Mucosa of stomach (tissue), 1 donor: ENCODE measurements at regions not wholly inside any gene's neighbourhood (a gene's known extent, or its start where the extent isn't known, plus 50 kb on each side); places are given as distances from the start of the nearest gene placed in this dataset.

Experiments
- H3K27me3 ChIP-seq: one replicate; pipeline ENCODE4 v1.7.0; 2013; ENCODE audit warnings: mild to moderate bottlenecking, low read length; ENCODE audit not compliant: control insufficient read depth, insufficient read depth
- H3K36me3 ChIP-seq: one replicate; pipeline ENCODE4 v1.7.0; 2013; ENCODE audit warnings: low read length; ENCODE audit not compliant: control insufficient read depth, insufficient read depth
- H3K4me1 ChIP-seq: one replicate; pipeline ENCODE4 v1.7.0; 2013; ENCODE audit warnings: mild to moderate bottlenecking, low read length; ENCODE audit not compliant: control insufficient read depth, insufficient read depth
- H3K4me3 ChIP-seq: one replicate; pipeline ENCODE4 v1.7.0; 2013; ENCODE audit warnings: low read length
- H3K9ac ChIP-seq: one replicate; pipeline ENCODE4 v1.7.0; 2013; ENCODE audit warnings: mild to moderate bottlenecking, low read length, moderate library complexity
- H3K9me3 ChIP-seq: one replicate; pipeline ENCODE4 v1.7.0; 2013; ENCODE audit warnings: mild to moderate bottlenecking, low read length, moderate library complexity; ENCODE audit not compliant: control insufficient read depth
- donor health status: Pancreatic carcinoma.

DNA sequence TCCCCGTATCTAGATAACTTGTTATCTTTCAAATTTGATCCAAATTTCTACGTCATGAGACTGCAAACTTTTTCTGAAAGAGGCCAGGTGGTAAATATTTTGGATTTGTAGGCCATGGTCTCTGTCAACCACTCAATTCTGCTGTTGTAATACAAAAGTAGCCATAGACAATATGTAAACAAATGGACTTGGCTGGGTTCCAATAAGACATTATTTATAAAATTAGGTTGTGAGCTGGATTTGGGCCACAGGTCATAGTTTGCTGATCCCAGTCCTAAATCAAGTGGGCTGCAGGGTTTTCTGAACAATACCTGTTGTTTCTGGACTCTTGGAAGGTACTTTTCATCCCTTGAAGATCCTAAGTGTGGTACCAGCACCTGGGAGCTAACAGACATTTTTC lies 1178.0 kb downstream of the SORCS1 start:
- no peaks in the 10 kb centered on the region for H3K27me3 ChIP-seq
- no peaks in the 10 kb centered on the region for H3K4me1 ChIP-seq
- H3K9ac ChIP-seq = no peak overlapping the region
- no peaks in the 10 kb centered on the region for H3K9me3 ChIP-seq
- H3K4me3 ChIP-seq = no peak overlapping the region
- no peaks in the 10 kb centered on the region for H3K36me3 ChIP-seq

DNA sequence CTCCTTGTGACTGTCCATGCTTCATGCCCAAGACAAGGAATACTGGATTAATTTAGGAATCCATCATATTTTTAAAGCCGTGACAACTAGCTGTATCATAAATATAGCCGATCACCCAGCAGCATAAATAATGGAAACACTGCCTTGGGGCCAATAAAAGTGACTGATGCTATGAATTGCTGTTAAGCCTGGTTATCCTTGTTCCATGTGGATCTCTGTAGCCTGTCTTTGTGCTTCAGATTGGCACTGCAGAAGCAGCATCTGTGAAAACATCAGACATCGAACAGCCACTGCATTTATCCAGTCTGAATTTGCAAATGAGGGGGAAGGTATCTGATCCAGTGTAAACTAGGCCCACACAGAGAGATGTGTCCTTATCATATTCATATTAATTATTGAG lies 1181.8 kb downstream of the SORCS1 start:
- no peak overlapping the region for H3K9ac ChIP-seq
- H3K27me3 ChIP-seq = no peaks in the 10 kb centered on the region
- no peaks in the 10 kb centered on the region for H3K4me1 ChIP-seq
- H3K4me3 ChIP-seq = no peak overlapping the region
- H3K36me3 ChIP-seq = no peaks in the 10 kb centered on the region
- H3K9me3 ChIP-seq = no peaks in the 10 kb centered on the region

DNA sequence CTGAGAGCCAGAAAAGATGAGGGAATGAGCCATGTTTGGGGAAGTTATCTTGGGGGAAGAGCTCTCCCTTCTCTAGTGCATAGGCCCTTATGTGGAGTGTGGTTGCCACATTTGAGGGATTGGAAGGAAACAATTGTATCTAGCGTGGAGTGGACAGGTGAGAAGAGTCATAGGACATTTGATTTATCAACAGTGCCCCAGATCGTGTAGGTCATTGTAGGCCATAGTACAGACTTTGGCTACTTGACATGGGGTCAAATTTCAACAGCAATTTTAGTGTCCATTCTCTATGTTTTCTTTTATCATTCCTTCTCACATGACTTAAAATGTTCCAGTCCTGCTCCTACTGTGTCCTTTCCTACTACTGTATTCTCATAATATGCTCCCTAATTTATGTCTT lies 1182.8 kb downstream of the SORCS1 start:
- Histone ChIP-seq H3K4me3 (no peak overlapping the region), H3K9me3 (no peaks in the 10 kb centered on the region), H3K9ac (no peak overlapping the region)

DNA sequence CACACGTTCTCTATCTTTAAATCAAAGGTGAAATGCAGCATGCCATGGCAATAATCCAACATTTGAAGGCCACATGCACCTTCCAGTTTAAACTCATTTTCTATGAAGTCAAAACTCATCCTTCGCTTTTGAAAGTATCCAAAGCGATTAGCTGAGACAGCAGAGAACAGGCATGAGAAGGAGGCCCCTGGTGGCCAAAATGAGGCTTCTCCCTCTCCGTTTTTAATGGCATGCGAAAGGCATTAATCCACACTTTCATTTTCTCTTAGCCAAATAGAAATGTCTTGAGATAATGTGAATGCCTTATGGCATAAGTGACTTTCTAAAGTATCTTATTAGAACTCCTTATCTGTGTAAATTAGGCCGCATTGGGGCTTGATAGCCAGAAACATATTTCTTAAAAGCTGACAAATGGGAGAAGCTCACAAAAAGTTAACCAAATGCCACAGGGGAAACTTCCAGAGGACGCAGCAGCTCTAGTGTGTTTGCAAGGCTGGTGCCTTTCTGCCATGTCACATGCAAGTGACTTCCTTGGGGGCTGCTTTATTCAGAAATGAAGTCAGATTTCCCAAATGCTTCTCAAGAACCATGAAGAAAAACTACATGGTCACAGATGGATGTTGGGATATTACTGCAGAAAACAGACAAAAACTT lies 1189.6 kb downstream of the SORCS1 start:
- Histone ChIP-seq H3K9me3 (no peaks in the 10 kb centered on the region), H3K9ac (no peak overlapping the region), H3K27me3 (no peaks in the 10 kb centered on the region), H3K4me1 (no peaks in the 10 kb centered on the region), H3K36me3 (no peaks in the 10 kb centered on the region), H3K4me3 (no peak overlapping the region)

More for the DNA sequence above, 1182.8 kb downstream of the SORCS1 start:
- Histone ChIP-seq H3K27me3 (no peaks in the 10 kb centered on the region), H3K36me3 (no peaks in the 10 kb centered on the region), H3K4me1 (no peaks in the 10 kb centered on the region)

DNA sequence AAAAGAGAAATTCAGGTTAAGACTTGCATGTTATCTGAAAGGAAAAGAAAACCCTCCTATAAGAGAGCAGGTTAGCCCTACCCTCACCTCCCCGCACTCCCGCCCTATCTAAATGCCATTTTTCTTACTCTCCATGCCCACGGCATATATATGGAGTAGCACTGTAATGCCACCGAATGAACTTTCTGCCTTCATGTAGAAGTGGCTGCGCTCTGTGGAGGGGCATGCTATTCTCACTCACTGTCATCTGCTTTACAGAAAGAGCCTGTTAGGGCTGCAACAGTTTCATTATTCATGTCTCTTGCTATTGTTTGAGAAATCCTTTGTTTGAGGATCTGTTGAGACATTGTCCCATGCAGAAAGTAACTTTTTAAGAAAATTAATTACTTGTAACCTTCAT lies 1190.6 kb downstream of the SORCS1 start:
- no peaks in the 10 kb centered on the region for H3K36me3 ChIP-seq

DNA sequence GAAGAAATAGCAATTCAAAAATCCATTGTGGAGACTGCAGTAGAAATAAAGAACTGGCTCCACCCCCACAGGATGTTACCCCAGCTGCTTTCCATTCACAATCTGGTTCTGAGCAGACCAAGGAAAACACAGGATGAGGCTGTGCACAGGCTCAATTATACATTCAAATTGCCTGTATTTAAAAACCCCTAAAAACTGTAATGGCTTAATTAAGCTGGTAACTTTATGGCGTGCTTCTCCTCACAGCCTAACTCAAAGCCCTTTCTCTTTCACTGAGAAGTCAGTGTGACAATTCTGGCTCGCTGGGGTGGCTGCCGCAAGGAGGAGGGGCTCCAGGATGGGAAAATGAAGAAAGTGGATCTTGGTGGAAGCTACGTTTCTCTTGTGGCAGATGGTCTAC lies 1191.1 kb downstream of the SORCS1 start:
- no peak overlapping the region for H3K4me3 ChIP-seq
- no peaks in the 10 kb centered on the region for H3K4me1 ChIP-seq
- H3K9me3 ChIP-seq = no peaks in the 10 kb centered on the region
- H3K27me3 ChIP-seq = no peaks in the 10 kb centered on the region
- H3K9ac ChIP-seq = no peak overlapping the region
- H3K36me3 ChIP-seq = no peaks in the 10 kb centered on the region

More for the DNA sequence above, 1190.6 kb downstream of the SORCS1 start:
- Histone ChIP-seq H3K4me1 (no peaks in the 10 kb centered on the region), H3K27me3 (no peaks in the 10 kb centered on the region), H3K9ac (no peak overlapping the region), H3K4me3 (no peak overlapping the region), H3K9me3 (no peaks in the 10 kb centered on the region)

DNA sequence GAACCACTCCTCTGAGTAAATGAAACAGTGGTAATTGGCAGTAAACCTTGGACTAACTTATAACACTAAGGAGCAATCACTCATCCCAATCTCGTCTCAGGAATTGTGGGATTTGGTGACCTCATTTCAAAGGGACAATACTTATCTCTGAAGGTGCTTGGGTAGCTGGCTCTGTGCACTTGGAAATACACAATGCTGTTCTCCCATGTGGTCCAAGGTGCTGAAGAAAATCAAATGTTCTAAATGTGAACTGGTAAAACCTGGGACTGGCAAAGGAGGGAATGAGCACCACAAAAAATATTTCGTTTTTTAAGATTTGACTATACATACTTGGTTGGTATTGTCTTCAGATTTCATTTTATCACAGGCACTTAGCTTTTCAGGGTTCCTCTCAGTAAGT lies 1193.0 kb downstream of the SORCS1 start:
- no peaks in the 10 kb centered on the region for H3K36me3 ChIP-seq
- no peak overlapping the region for H3K9ac ChIP-seq
- H3K4me1 ChIP-seq = no peaks in the 10 kb centered on the region
- no peaks in the 10 kb centered on the region for H3K27me3 ChIP-seq
- H3K9me3 ChIP-seq = no peaks in the 10 kb centered on the region
- H3K4me3 ChIP-seq = no peak overlapping the region

DNA sequence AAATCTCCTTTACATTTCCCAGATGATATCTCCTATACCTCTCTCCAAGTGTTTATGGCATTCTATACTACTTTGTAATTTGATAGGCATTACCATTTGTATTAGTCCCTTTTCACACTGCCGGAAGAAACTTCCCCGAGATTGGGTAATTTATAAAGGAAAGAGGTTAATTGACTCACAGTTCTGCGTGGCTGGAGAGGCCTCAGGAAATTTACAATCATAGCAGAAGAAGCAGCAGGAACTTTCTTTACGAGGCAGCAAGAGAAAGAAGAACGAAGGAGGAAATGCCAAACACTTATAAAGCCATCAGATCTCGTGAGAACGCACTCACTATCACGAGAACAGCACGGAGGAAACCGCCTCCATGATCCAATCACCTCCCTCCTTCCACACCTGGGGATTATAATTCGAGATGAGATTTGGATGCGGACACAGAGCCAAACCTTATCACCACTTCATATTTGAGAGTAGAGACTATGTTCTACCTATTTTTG lies 1194.6 kb downstream of the SORCS1 start:
- Histone ChIP-seq H3K36me3 (no peaks in the 10 kb centered on the region), H3K4me1 (no peaks in the 10 kb centered on the region), H3K27me3 (no peaks in the 10 kb centered on the region), H3K4me3 (no peak overlapping the region), H3K9ac (no peak overlapping the region), H3K9me3 (no peaks in the 10 kb centered on the region)

DNA sequence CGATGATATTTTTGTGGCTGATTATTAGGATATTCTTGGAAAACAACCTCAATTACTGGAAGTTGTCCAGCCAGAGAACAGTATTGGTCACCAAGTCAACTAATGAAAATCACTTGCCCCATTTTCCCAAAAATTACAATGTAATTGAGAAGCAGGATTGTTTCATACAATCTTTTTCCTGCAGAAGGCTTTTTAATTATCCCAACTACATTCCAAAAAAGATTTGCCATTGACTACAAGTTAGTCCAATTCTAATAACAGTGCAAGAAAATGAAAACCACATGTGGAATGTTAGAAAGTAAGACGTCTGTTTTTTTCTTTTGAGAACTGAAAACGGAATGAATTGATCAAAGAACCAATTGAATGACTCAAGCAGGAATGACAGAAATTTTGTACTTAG lies 1195.8 kb downstream of the SORCS1 start:
- no peak overlapping the region for H3K4me3 ChIP-seq
- H3K9ac ChIP-seq = no peak overlapping the region
- no peaks in the 10 kb centered on the region for H3K9me3 ChIP-seq
- H3K27me3 ChIP-seq = no peaks in the 10 kb centered on the region
- no peaks in the 10 kb centered on the region for H3K36me3 ChIP-seq
- H3K4me1 ChIP-seq = no peaks in the 10 kb centered on the region

DNA sequence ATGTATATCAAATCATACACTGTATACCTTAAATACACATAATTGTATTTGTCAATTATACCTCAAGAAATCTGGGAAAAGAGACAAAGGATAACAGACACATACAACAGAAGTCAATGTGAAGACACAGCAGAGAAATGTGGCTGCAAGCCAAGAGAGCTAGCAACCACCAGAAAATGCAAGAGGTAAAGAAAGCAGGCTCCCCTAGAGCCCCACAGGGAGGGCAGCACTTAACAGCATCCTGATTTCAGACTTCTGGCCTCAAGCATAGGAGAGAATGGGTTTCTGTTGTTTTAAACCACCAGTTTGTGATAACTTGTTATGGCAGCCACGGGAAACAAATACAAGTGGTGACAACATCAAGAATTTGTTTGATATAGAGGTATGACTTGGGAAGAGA lies 1197.2 kb downstream of the SORCS1 start:
- Histone ChIP-seq H3K4me3 (no peak overlapping the region), H3K4me1 (no peaks in the 10 kb centered on the region), H3K27me3 (no peaks in the 10 kb centered on the region), H3K36me3 (no peaks in the 10 kb centered on the region), H3K9me3 (no peaks in the 10 kb centered on the region), H3K9ac (no peak overlapping the region)

DNA sequence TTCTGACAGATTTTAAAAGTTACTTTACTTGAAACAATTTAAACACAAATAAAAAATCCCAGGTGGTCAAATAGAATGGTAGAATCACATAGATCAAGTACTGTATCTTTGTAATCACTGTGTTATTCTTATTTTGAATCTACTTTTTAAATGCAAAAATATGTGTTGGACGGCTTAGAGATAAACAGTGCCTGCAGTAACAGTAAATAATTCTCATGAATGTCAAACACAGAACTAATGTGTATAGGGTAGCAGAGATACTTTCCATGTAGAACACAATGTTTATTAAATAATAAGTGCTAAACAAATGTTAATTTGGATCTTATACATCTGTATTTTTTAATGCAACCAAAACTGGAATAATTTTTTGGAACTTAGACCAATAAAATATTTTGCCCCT lies 1199.4 kb downstream of the SORCS1 start:
- no peak overlapping the region for H3K4me3 ChIP-seq
- H3K9me3 ChIP-seq = no peaks in the 10 kb centered on the region
- no peaks in the 10 kb centered on the region for H3K27me3 ChIP-seq
- H3K4me1 ChIP-seq = no peaks in the 10 kb centered on the region
- H3K9ac ChIP-seq = no peak overlapping the region
- H3K36me3 ChIP-seq = no peaks in the 10 kb centered on the region

DNA sequence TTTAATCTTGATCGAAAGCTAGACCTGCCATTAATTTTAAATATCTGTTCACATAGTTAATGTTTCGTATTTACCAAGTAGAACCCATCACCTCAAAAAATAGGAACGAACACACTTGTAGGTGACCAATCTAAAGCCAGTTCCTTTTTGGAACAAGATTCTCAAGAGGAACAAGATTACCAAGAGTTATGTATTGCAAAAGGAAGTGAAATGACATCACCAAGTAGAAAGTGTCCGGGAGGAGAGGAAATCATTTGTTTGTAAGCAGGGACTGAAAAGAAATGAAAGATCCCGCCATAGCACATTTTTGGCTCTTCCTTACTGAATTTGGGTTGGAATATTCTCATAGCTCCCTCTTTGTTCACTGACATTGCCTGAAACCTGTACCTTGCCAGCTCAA lies 1200.5 kb downstream of the SORCS1 start:
- H3K4me3 ChIP-seq = no peak overlapping the region
- H3K9me3 ChIP-seq = no peaks in the 10 kb centered on the region
- no peaks in the 10 kb centered on the region for H3K4me1 ChIP-seq
- H3K9ac ChIP-seq = no peak overlapping the region
- H3K36me3 ChIP-seq = no peaks in the 10 kb centered on the region
- no peaks in the 10 kb centered on the region for H3K27me3 ChIP-seq
